ENCODE measurements at regions not wholly inside any gene's neighbourhood (a gene's known extent, or its start where the extent isn't known, plus 50 kb on each side); places are given as distances from the start of the nearest gene placed in this dataset.

DNA sequence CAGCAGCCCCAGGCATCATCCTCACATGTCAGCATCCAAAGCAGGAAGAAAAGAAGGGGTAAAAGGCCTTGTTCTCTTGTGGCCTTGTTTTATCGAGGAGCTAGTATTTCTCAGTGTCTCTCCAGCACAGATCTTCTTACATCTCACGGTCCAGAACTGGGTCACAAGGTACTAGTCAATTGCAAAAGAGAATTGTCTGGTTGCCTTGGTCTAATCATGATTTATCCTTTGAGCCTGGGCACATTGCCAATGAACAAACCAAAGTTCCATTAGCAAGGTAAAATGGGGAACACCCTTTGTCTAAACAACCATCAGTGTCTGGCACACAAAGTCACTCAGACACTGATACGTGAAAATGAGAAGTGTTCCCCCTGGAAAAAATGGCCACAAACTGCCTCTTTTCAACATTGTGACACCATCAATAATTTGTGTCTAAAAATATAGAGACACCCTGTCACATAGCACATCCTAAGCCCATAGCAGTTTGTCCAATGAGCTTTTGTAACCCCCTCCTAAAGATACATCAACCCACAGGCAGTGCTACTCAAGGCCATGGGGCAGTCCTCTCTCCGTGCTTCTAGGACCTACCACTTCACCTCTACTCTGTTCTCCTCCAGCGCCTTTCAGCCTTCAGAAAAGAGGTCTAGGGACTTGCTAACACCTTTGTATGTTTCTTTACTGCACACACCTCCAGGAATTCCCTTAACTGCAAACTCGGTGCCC is 534.4 kb downstream of the MID1IP1 start:
- Histone ChIP-seq H4K8ac (ENCODE audit: low read length) (no peak overlapping the region), H2BK12ac (ENCODE audit: low read length in 2 of 2) (no peak overlapping the region), H2AK5ac (ENCODE audit: low read length, severe bottlenecking) (no peak overlapping the region), H3K14ac (ENCODE audit: low read length in 2 of 2) (no peak overlapping the region), H3K4ac (ENCODE audit: low read depth in 1 of 2, low read length in 2 of 2) (no peak overlapping the region), H3K36me3 (ENCODE audit: control insufficient read depth in 1 of 2, insufficient read depth in 2 of 2, low read depth in 1 of 2, low read length in 2 of 2) (no peaks in the 10 kb centered on the region), H4K91ac (ENCODE audit: low read length) (no peak overlapping the region), H3K79me1 (replicated peaks; ENCODE audit: low read length, poor library complexity, severe bottlenecking) (no peaks in the 10 kb centered on the region), H3K9me3 (ENCODE audit: control insufficient read depth, low read length) (no peaks in the 10 kb centered on the region), H3K23ac (ENCODE audit: low read length in 2 of 2) (no peak overlapping the region), H3K4me2 (ENCODE audit: low read length, poor library complexity, severe bottlenecking) (no peak overlapping the region), H3K4me3 (ENCODE audit: insufficient read depth in 1 of 2, low read depth in 1 of 2, low read length in 2 of 2) (no peak overlapping the region), H2AFZ (ENCODE audit: low read depth, low read length) (no peak overlapping the region), H2BK120ac (ENCODE audit: low read depth, low read length) (no peak overlapping the region), H3K27me3 (ENCODE audit: control insufficient read depth in 1 of 2, insufficient read depth in 1 of 2, low read length in 2 of 2) (peaks cover 0 to 80% of the 10 kb centered on the region in 2 experiments), H2BK15ac (ENCODE audit: low read depth, poor library complexity, severe bottlenecking) (peak overlapping the region; percentile 7), H3K27ac (ENCODE audit: low read length, poor library complexity, severe bottlenecking) (no peak overlapping the region), H3K9ac (ENCODE audit: low read length) (no peak overlapping the region), H3K18ac (ENCODE audit: low read depth in 1 of 2, low read length in 2 of 2) (no peak overlapping the region), H2BK5ac (ENCODE audit: low read depth, low read length, poor library complexity, severe bottlenecking) (no peak overlapping the region), H3K4me1 (ENCODE audit: control insufficient read depth, insufficient read depth, low read depth, low read length) (no peaks in the 10 kb centered on the region)
- WGBS, result 86% methylated on average over 5 of the region's 6 CpGs
- no peak for DNase-seq

DNA sequence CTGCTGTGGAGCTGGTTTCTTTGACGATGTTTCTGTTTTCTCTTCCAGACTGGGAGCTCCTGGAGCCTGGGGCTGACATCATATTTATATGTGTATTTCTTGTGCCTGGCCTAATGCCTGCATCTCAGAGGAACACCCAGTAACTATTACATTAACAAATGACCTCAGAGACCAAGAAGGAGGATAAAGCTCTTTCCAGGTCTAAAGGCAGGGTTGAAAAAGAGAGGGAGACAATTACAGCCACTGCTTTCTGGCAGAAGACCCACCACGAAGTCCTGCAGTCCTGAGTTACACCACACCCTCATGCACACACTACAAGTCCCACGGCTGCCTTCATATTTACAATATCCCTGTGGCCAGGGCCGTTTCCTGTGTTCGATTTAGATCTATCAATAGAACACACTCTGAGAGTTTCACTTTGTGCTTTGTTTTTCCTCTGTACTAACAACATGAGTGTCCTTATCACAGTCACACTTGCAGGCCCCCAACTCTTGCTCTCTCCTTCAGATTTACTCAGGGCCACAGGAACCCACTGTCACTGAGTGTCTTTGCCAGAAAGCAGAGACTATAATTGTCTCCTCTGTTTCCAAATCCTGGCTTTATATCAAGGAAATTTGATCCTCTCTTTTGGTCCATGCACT is 535.5 kb downstream of the MID1IP1 start:
- Histone ChIP-seq H3K18ac (ENCODE audit: low read depth in 1 of 2, low read length in 2 of 2) (no peak overlapping the region), H3K4me1 (ENCODE audit: control insufficient read depth, insufficient read depth, low read depth, low read length) (no peaks in the 10 kb centered on the region), H2BK12ac (ENCODE audit: low read length in 2 of 2) (no peak overlapping the region), H3K27ac (ENCODE audit: low read length, poor library complexity, severe bottlenecking) (no peak overlapping the region), H3K14ac (ENCODE audit: low read length in 2 of 2) (no peak overlapping the region), H4K91ac (ENCODE audit: low read length) (no peak overlapping the region), H3K79me1 (replicated peaks; ENCODE audit: low read length, poor library complexity, severe bottlenecking) (no peaks in the 10 kb centered on the region), H2AFZ (ENCODE audit: low read depth, low read length) (no peak overlapping the region), H3K9me3 (ENCODE audit: control insufficient read depth, low read length) (no peaks in the 10 kb centered on the region), H3K36me3 (ENCODE audit: control insufficient read depth in 1 of 2, insufficient read depth in 2 of 2, low read depth in 1 of 2, low read length in 2 of 2) (no peaks in the 10 kb centered on the region), H2BK15ac (ENCODE audit: low read depth, poor library complexity, severe bottlenecking) (no peak overlapping the region), H3K4me2 (ENCODE audit: low read length, poor library complexity, severe bottlenecking) (no peak overlapping the region), H3K23ac (ENCODE audit: low read length in 2 of 2) (no peak overlapping the region), H3K27me3 (ENCODE audit: control insufficient read depth in 1 of 2, insufficient read depth in 1 of 2, low read length in 2 of 2) (peaks cover 0 to 79% of the 10 kb centered on the region in 2 experiments), H3K4ac (ENCODE audit: low read depth in 1 of 2, low read length in 2 of 2) (no peak overlapping the region), H2AK5ac (ENCODE audit: low read length, severe bottlenecking) (no peak overlapping the region), H4K8ac (ENCODE audit: low read length) (no peak overlapping the region), H2BK5ac (ENCODE audit: low read depth, low read length, poor library complexity, severe bottlenecking) (no peak overlapping the region), H2BK120ac (ENCODE audit: low read depth, low read length) (no peak overlapping the region), H3K9ac (ENCODE audit: low read length) (no peak overlapping the region), H3K4me3 (ENCODE audit: insufficient read depth in 1 of 2, low read depth in 1 of 2, low read length in 2 of 2) (no peak overlapping the region)
- WGBS, result 12% methylated on average over 4 of the region's 5 CpGs
- DNase-seq, result peak; percentile 77

GRCh38 chrX:39337451-39337850 is 536.2 kb downstream of the MID1IP1 start:
- no peak overlapping the region for H3K4me3 ChIP-seq (ENCODE audit: insufficient read depth in 1 of 2, low read depth in 1 of 2, low read length in 2 of 2)
- no peak overlapping the region for H3K14ac ChIP-seq (ENCODE audit: low read length in 2 of 2)
- no peak overlapping the region for H3K4me2 ChIP-seq (ENCODE audit: low read length, poor library complexity, severe bottlenecking)
- no peak overlapping the region for H2BK5ac ChIP-seq (ENCODE audit: low read depth, low read length, poor library complexity, severe bottlenecking)
- H4K91ac ChIP-seq (ENCODE audit: low read length), result no peak overlapping the region
- H3K79me1 ChIP-seq (replicated peaks; ENCODE audit: low read length, poor library complexity, severe bottlenecking), result no peaks in the 10 kb centered on the region
- H3K23ac ChIP-seq (ENCODE audit: low read length in 2 of 2), result no peak overlapping the region
- no peak overlapping the region for H2AK5ac ChIP-seq (ENCODE audit: low read length, severe bottlenecking)
- no peak overlapping the region for H2BK15ac ChIP-seq (ENCODE audit: low read depth, poor library complexity, severe bottlenecking)
- no peak for DNase-seq
- H3K27me3 ChIP-seq (ENCODE audit: control insufficient read depth in 1 of 2, insufficient read depth in 1 of 2, low read length in 2 of 2), result peaks cover 0 to 81% of the 10 kb centered on the region in 2 experiments
- H3K4me1 ChIP-seq (ENCODE audit: control insufficient read depth, insufficient read depth, low read depth, low read length), result no peaks in the 10 kb centered on the region
- no peak overlapping the region for H2BK120ac ChIP-seq (ENCODE audit: low read depth, low read length)
- no peaks in the 10 kb centered on the region for H3K9me3 ChIP-seq (ENCODE audit: control insufficient read depth, low read length)
- H4K8ac ChIP-seq (ENCODE audit: low read length), result no peak overlapping the region
- H3K27ac ChIP-seq (ENCODE audit: low read length, poor library complexity, severe bottlenecking), result no peak overlapping the region
- no peak overlapping the region for H2AFZ ChIP-seq (ENCODE audit: low read depth, low read length)
- H2BK12ac ChIP-seq (ENCODE audit: low read length in 2 of 2), result peak overlapping the region in 1 of 2 experiments; percentile 6
- no peak overlapping the region for H3K4ac ChIP-seq (ENCODE audit: low read depth in 1 of 2, low read length in 2 of 2)
- H3K36me3 ChIP-seq (ENCODE audit: control insufficient read depth in 1 of 2, insufficient read depth in 2 of 2, low read depth in 1 of 2, low read length in 2 of 2), result no peaks in the 10 kb centered on the region
- WGBS, result 84% methylated on average over 5 of the region's 5 CpGs
- no peak overlapping the region for H3K9ac ChIP-seq (ENCODE audit: low read length)
- peak overlapping the region; percentile 52 to 54 for H3K18ac ChIP-seq (ENCODE audit: low read depth in 1 of 2, low read length in 2 of 2)

GRCh38 chrX:39338583-39338982 is 537.3 kb downstream of the MID1IP1 start:
- Histone ChIP-seq H4K91ac (ENCODE audit: low read length) (no peak overlapping the region), H3K27ac (ENCODE audit: low read length, poor library complexity, severe bottlenecking) (no peak overlapping the region), H2AFZ (ENCODE audit: low read depth, low read length) (no peak overlapping the region), H4K8ac (ENCODE audit: low read length) (no peak overlapping the region), H3K4ac (ENCODE audit: low read depth in 1 of 2, low read length in 2 of 2) (no peak overlapping the region), H3K4me1 (ENCODE audit: control insufficient read depth, insufficient read depth, low read depth, low read length) (no peaks in the 10 kb centered on the region), H3K36me3 (ENCODE audit: control insufficient read depth in 1 of 2, insufficient read depth in 2 of 2, low read depth in 1 of 2, low read length in 2 of 2) (no peaks in the 10 kb centered on the region), H3K23ac (ENCODE audit: low read length in 2 of 2) (no peak overlapping the region), H3K79me1 (replicated peaks; ENCODE audit: low read length, poor library complexity, severe bottlenecking) (no peaks in the 10 kb centered on the region), H2AK5ac (ENCODE audit: low read length, severe bottlenecking) (no peak overlapping the region), H3K9ac (ENCODE audit: low read length) (no peak overlapping the region), H2BK120ac (ENCODE audit: low read depth, low read length) (no peak overlapping the region), H2BK5ac (ENCODE audit: low read depth, low read length, poor library complexity, severe bottlenecking) (no peak overlapping the region), H2BK15ac (ENCODE audit: low read depth, poor library complexity, severe bottlenecking) (no peak overlapping the region), H3K4me2 (ENCODE audit: low read length, poor library complexity, severe bottlenecking) (no peak overlapping the region), H3K27me3 (ENCODE audit: control insufficient read depth in 1 of 2, insufficient read depth in 1 of 2, low read length in 2 of 2) (peaks cover 0 to 80% of the 10 kb centered on the region in 2 experiments), H3K18ac (ENCODE audit: low read depth in 1 of 2, low read length in 2 of 2) (no peak overlapping the region), H3K14ac (ENCODE audit: low read length in 2 of 2) (no peak overlapping the region), H3K9me3 (ENCODE audit: control insufficient read depth, low read length) (no peaks in the 10 kb centered on the region), H3K4me3 (ENCODE audit: insufficient read depth in 1 of 2, low read depth in 1 of 2, low read length in 2 of 2) (no peak overlapping the region), H2BK12ac (ENCODE audit: low read length in 2 of 2) (no peak overlapping the region)
- 80% methylated on average over 1 of the region's 2 CpGs for WGBS
- DNase-seq, result no peak
